ENCODE measurements at regions not wholly inside any gene's neighbourhood (a gene's known extent, or its start where the extent isn't known, plus 50 kb on each side); places are given as distances from the start of the nearest gene placed in this dataset.
"Not testable (repeated sequence)": the region's sequence is repeated elsewhere in the genome, so short reads cannot be mapped to it uniquely, and the experiment has no call there.

GRCh38 chr18:79606071-79606470 is 73.5 kb upstream of the CTDP1 start:
- H3K9me3 ChIP-seq (ENCODE audit: control insufficient read depth in 1 of 2, insufficient read depth in 1 of 2, low read depth in 1 of 2, low read length in 2 of 2); intact Hi-C loops (cut with micrococcal nuclease); H3K79me2 ChIP-seq (ENCODE audit: insufficient read depth, low read length); BruUV-seq (replicated peaks); H4K20me1 ChIP-seq (ENCODE audit: insufficient read depth); H3K4me2 ChIP-seq (ENCODE audit: low read length); H3K4me1 ChIP-seq (ENCODE audit: control insufficient read depth in 1 of 2, insufficient read depth in 2 of 2, low read length in 2 of 2); H2AFZ ChIP-seq (ENCODE audit: low read depth, low read length, poor library complexity, severe bottlenecking); DNase-seq (ENCODE audit: low read depth, low spot score); H3K27me3 ChIP-seq (ENCODE audit: insufficient read depth, low read length); POLR2A ChIA-PET; H3K4me3 ChIP-seq (replicated peaks in 1 of 2; ENCODE audit: low read depth in 1 of 2, low read length in 2 of 2); H3K27ac ChIP-seq (ENCODE audit: low read depth, low read length); RAD21 ChIA-PET (ENCODE audit: low non-redundant PET in 1 of 2, low total read pairs in 2 of 2, uncharacterized antibody in 2 of 2, unreplicated experiment in 2 of 2); H3K9ac ChIP-seq (ENCODE audit: low read length); CTCF ChIA-PET; H3K36me3 ChIP-seq (ENCODE audit: control insufficient read depth in 1 of 2, insufficient read depth in 2 of 2, low read length in 2 of 2); ATAC-seq; H3K9me2 ChIP-seq (ENCODE audit: insufficient read depth): not testable (repeated sequence)

GRCh38 chr18:79606621-79607331 is 72.8 kb upstream of the CTDP1 start:
- ChIA-PET POLR2A (no interaction called here), RAD21 (ENCODE audit: low non-redundant PET in 1 of 2, low total read pairs in 2 of 2, uncharacterized antibody in 2 of 2, unreplicated experiment in 2 of 2) (no interaction called here), CTCF (no interaction called here)
- no peaks in the 10 kb centered on the region for H4K20me1 ChIP-seq (ENCODE audit: insufficient read depth)
- no peak overlapping the region for H3K4me2 ChIP-seq (ENCODE audit: low read length)
- no peak for TF ChIP-seq EGR1 (IDR thresholded peaks at IDR 0.05; ENCODE audit: low read depth)
- TF ChIP-seq SRF (IDR thresholded peaks at IDR 0.05; ENCODE audit: low read depth), result no peak
- TF ChIP-seq YY1 (IDR thresholded peaks at IDR 0.05; ENCODE audit: extremely low read depth, insufficient replicate concordance, low read depth, low read length), result no peak
- no peak for TF ChIP-seq POLR2A (IDR thresholded peaks at IDR 0.05; ENCODE audit: borderline replicate concordance, extremely low read depth, insufficient read depth, insufficient read length)
- TF ChIP-seq ZFX (IDR thresholded peaks at IDR 0.05), result no peak
- no peak for TF ChIP-seq ZBTB33 (IDR thresholded peaks at IDR 0.05; ENCODE audit: extremely low read depth, insufficient replicate concordance, low read length)
- no peak overlapping the region for H3K4me3 ChIP-seq (replicated peaks in 1 of 2; ENCODE audit: low read depth in 1 of 2, low read length in 2 of 2)
- intact Hi-C loops (cut with micrococcal nuclease), result no loop called here
- no TSS peak for BruUV-seq (replicated peaks)
- H3K27ac ChIP-seq (ENCODE audit: low read depth, low read length), result no peak overlapping the region
- H3K36me3 ChIP-seq (ENCODE audit: control insufficient read depth in 1 of 2, insufficient read depth in 2 of 2, low read length in 2 of 2), result no peaks in the 10 kb centered on the region
- no peak overlapping the region for H3K9ac ChIP-seq (ENCODE audit: low read length)
- H3K4me1 ChIP-seq (ENCODE audit: control insufficient read depth in 1 of 2, insufficient read depth in 2 of 2, low read length in 2 of 2), result peaks cover 12 to 14% of the 10 kb centered on the region in 2 experiments
- DNase-seq (ENCODE audit: low read depth, low spot score) (no peak), ATAC-seq (no peak)
- no peaks in the 10 kb centered on the region for H3K9me2 ChIP-seq (ENCODE audit: insufficient read depth)
- no peaks in the 10 kb centered on the region for H3K27me3 ChIP-seq (ENCODE audit: insufficient read depth, low read length)
- H3K79me2 ChIP-seq (ENCODE audit: insufficient read depth, low read length), result no peaks in the 10 kb centered on the region
- H2AFZ ChIP-seq (ENCODE audit: low read depth, low read length, poor library complexity, severe bottlenecking), result no peak overlapping the region
- no peaks in the 10 kb centered on the region for H3K9me3 ChIP-seq (ENCODE audit: control insufficient read depth in 1 of 2, insufficient read depth in 1 of 2, low read depth in 1 of 2, low read length in 2 of 2)
